Uterus (tissue), 2 donors: ENCODE measurements at regions not wholly inside any gene's neighbourhood (a gene's known extent, or its start where the extent isn't known, plus 50 kb on each side); places are given as distances from the start of the nearest gene placed in this dataset.

Experiments used
- POLR2A ChIP-seq, 2 donors: fragments of 450-650 bp; IDR thresholded peaks; one replicate each; pipeline ENCODE4 v1.6.1; 2016; ENCODE audit warnings: antibody characterized with exemption in 2 of 2, mild to moderate bottlenecking in 1 of 2, moderate library complexity in 1 of 2
- TF ChIP-seq, protein P1 (sequence below), 4 experiments: fragments of 200-600 bp in 2 of 4; fragments of 450-650 bp in 2 of 4; sonication (generic) in 2 of 4; IDR thresholded peaks; one replicate each; pipeline ENCODE4 v1.5.1; 2016 to 2019; ENCODE audit warnings: antibody characterized with exemption in 4 of 4, mild to moderate bottlenecking in 2 of 4, moderate library complexity in 1 of 4

DNA sequence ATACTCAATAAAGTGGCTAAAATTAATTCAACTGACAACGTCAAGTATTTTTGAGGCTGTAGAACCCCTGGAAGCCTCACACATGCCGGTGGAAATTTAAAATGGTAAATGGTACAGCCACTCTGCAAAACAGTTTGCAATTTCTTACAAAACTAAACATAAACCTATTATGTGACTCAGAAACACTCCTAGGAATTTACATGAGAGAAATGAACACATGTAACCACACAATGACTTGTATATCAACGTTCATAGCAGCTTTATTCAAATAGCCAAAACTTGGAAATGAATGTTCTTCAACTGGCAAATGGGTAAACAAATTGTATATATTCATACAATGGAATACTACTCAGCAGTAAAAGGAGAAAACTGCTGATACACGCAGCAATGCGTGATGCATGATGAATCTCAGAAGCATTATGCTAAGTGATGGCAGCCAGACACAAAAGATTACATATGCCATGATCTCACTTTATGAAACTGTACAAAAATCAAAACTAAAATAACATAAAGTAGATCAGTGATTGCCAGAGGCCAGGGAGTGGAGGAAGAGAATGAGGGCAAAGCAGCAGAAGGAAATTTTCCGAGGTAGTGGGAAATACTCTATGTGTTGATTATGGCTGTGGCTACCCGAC, 112.5 kb downstream of the FAM50B start:
- TF ChIP-seq, protein P1, sequence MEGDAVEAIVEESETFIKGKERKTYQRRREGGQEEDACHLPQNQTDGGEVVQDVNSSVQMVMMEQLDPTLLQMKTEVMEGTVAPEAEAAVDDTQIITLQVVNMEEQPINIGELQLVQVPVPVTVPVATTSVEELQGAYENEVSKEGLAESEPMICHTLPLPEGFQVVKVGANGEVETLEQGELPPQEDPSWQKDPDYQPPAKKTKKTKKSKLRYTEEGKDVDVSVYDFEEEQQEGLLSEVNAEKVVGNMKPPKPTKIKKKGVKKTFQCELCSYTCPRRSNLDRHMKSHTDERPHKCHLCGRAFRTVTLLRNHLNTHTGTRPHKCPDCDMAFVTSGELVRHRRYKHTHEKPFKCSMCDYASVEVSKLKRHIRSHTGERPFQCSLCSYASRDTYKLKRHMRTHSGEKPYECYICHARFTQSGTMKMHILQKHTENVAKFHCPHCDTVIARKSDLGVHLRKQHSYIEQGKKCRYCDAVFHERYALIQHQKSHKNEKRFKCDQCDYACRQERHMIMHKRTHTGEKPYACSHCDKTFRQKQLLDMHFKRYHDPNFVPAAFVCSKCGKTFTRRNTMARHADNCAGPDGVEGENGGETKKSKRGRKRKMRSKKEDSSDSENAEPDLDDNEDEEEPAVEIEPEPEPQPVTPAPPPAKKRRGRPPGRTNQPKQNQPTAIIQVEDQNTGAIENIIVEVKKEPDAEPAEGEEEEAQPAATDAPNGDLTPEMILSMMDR (IDR thresholded peaks at IDR 0.05): no peak
- no peak for TF ChIP-seq POLR2A (IDR thresholded peaks at IDR 0.05)
